GM12891 (cell line): ENCODE measurements at regions not wholly inside any gene's neighbourhood (a gene's known extent, or its start where the extent isn't known, plus 50 kb on each side); places are given as distances from the start of the nearest gene placed in this dataset.

Experiments used
- POLR2A ChIP-seq: IDR thresholded peaks from 2 replicates; pipeline ENCODE4 v1.6.1; 2011; ENCODE audit warnings: low read depth, low read length, control low read depth
- POLR2AphosphoS5 ChIP-seq: IDR thresholded peaks from 2 replicates; pipeline ENCODE4 v1.6.1; 2011; ENCODE audit warnings: low read depth, low read length, control low read depth
- POU2F2 ChIP-seq: IDR thresholded peaks from 2 replicates; pipeline ENCODE4 v1.6.1; 2011; ENCODE audit warnings: low read depth, mild to moderate bottlenecking, control low read depth, low read length, moderate library complexity
- TAF1 ChIP-seq: IDR thresholded peaks from 2 replicates; pipeline ENCODE4 v1.6.1; 2011; ENCODE audit warnings: low read depth, low read length, control low read depth

DNA sequence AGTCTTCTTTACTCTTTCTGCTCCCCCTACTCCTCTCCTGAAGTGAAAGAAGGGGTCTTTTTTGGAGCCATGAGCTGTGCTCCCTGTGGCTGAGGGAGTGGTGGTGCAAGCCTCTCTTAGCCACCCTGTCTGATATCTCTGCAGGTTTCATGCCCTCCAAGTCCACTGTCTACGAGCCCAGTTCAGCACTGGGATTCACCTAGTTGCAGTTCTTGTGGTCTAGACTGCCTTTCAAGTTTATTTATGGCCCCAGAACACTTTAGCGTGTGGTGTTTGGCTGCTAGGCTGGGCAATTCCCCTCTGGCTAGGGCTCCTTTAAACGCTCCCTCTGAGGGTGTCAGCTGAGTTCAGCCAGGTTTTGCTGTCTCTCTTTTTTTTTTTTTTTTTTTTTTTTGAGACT, 908.6 kb downstream of the TRHDE start:
- TF ChIP-seq POLR2A (no peak), POLR2AphosphoS5 (no peak), TAF1 (no peak), POU2F2 (no peak)
